LoVo (cell line): ENCODE measurements at regions not wholly inside any gene's neighbourhood (a gene's known extent, or its start where the extent isn't known, plus 50 kb on each side); places are given as distances from the start of the nearest gene placed in this dataset.

Experiments
- DNase-seq: peaks from one replicate; pipeline ENCODE4 v3.0.0-alpha.2; 2016; ENCODE audit warnings: low spot score

DNA sequence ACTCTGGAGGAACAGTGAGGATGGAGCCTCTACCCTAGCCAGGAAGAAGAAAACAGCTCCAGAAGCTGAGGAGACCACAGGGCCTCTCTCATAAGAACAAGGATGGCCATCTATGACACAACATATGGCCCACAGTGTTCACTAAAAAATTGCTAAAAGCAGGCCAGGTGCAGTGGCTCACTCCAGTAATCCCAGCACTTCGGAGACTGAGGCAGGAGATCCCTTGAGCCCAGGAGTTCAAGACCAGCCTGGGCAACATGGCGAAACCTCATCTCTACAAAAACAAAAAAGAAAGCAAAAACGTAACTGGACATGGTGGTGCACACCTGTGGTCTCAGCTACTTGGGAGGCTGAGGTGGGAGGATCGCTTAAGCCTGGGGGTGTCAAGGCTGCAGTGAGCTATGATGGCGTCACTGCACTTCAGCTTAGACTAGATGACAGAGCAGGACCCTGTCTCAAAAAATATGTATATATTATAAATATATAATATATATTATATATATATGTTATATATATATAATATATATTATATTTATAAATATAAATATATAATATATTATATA is 103.1 kb downstream of the TOMM20 start:
- DNase-seq, result no peak

DNA sequence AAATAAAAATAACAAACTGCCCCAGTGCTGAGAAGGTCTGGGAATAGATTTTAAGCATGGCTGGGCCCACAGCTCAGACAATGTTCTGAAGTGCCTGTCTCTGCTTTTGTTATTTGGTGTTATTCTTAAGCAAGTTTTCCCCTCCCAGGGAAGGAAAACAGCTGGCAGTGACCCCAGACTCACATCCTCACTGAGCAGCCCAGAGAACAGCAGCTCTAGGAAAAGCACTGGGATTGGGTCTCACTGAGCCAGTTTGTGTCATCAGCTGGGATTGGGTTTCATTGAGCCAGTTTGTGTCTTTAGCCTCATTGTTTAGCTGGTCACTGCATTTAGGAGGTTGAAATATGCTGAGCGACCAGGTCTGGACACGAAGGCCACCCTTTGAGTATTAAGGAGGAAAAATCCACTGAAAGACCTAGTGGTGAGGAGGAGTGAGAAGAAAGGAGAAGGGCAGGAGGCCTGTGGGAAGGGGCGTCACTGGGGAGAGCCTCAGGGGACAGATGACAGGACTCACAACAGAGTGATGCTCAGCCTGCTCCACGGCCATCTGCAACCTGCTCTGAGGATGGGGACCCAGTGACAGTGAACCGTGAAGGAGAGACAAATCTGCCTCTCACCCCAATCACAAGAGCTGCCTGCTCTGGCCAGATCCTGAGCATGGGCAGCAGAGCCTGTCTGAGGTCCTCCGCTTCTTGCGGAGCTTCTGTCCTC is 103.8 kb downstream of the TOMM20 start:
- DNase-seq, result no peak

DNA sequence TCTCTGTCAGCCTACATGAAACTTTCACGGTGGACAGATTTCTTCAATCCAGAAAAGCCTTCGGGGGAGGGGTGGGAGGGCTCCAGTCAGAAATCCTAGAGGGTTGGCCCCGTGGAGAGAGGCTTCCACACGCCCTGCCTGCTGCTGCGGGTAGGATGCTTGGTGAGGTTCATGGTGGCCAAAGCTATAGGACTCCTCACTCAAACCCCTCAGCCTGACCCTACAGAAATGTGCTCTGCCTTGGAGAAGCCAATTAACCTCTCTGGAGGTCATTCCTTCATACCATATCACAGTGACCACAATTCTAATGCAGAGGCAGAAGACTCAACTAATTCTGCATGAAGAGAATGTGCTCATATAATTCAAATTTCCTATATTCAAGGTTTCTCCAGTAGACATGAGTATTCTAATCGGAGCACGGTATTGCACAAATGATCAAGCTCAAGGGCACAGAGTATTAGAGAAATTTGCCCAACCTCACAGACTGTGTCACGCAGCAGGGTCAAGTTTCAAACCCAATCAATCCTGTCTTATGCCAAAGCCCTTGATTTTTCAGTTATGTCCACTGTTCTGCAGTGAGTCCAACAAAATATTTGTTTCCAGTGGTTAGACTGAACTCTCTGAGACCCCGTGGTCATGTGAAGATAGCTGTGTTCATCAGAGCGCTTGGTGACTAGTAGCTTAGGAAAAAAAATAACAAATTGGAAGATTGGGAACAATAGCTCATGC is 104.8 kb downstream of the TOMM20 start:
- no peak for DNase-seq

DNA sequence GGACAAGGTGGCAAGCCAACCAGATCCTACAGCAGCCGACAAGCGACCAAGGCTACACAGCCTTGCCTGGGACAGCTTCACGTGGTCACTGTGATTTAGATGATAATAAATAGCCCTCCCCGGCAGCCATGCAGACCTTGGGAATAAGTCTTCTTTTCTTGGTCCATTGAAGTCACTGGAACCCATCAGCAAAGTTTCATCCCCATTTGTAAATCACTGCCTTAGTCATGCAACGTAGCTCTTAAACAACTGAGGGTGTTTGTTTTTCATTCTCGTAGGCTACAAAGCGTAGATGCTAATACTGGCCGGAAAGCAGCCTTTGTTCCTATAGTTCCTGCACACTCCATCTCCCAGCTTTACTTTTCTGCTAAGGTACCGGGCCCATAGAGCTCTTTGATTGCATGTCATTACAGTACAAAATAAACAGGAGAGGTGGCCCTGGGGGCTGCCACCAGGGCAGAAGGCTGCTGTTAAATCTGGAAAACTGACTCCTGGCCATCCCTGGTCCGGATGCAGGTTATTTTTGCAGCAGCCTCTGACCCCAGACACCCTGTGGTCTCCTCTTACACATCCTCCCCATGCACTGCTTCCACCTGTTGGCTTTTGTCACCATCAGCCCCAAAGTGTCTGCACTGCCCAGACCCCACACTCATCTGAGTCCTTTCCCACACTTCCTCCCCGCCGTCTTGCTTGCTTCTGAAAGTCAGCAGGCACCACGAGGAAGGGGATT is 105.5 kb downstream of the TOMM20 start:
- no peak for DNase-seq

DNA sequence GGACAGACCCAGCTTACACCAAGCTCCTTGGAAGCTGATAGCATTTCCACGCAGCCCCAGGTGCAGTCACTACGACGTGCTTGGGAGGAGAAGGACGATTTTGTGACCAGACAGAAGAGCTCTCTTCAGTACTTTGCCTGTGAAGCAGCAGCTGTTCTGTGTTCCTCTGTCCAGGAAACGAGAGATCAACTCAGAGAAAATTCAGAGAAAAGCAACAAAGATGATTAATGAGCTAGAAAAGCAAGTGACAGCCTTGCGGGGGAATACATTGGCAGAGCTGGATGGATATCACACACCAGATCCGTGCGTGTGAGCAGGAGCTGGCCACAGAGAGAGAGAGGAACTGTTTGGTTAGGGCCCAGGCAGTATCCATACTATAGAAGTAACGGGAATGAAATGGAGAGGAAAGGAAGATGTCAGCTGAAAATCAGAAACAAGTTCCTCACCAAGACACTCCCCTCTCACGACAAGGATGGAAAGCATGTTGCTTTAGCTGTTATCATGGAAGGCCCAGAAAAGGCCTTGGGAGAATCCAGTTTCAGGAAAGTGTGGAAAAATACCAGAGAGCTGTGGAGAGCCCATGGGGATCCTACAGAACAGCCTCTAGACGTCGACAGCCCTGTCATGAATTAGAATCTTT is 106.2 kb downstream of the TOMM20 start:
- no peak for DNase-seq

DNA sequence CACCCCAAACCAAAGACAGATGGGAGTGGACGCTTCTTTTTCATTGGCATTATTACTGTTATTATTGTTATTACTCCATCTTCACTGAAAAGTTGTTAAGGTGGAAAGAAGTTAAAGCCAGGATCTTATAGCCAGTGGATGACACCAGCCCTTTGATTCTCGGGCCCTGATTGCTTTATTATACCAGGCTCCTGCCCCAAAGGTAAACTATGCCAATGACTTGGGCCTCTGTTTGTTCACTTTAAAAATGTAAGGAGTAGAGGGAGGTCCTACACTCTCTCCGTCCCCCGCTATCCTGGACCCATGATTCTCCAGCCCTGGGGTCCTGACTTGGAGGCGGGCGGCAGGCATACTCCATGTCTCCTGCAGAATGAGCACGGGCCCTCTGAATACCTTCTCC is 106.8 kb downstream of the TOMM20 start:
- no peak for DNase-seq

DNA sequence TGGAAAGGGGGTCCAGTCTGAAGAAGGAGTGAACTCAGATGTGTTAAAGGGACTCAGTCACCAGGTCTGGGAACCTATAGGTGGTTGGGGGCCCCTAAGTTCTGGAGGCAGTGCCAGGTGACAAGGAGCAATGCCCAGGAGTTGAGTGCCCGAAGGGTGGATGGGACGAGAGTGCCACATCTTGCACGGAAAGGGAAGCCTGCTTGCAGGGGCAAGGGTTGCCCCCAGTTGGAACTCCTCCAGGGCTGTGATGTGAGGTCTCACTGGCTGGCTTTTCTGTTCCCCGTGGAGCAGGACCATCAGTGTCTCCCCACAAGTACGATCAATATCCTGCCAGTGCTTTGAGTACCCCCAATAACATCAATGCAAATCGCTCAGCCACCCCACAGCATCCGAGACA is 107.3 kb downstream of the TOMM20 start:
- DNase-seq, result no peak

DNA sequence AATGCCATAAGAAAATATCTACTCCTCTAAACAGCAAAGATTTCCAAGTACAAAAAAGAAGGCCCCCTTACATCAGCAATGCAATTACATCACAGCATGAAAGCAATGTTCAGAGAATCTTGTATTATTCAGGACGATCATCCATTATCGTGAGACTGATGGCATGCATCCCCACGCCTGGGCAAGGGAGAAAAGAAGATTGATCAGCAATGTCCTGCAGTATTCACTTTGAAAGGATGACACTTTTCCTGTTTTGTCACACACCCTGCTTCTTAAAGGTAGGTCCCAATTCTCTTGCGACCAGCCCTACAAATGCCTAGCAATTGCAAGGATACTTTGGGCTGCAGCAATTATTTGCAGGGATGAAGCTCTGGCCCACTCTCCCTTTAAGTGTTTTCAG is 108.7 kb downstream of the TOMM20 start:
- DNase-seq, result no peak

DNA sequence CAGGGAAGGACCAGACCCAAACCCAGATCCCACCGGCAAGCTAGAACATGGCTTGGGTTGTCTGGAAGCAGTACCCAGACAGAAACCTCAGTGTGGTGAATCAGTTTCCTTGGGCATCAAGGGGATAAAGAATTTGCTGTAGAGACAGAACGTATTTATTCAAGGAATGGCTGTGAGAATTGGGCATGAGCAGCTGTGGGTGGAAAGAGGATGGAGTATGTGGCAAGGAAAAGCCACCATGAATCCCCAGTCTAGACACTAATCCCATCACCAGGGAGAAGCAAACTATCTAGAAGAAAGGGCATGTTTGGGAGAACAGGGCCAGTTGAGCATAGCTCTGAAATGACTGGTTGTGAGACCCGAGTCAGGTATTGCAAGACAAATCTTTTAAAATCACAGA is 109.2 kb downstream of the TOMM20 start:
- DNase-seq, result no peak

DNA sequence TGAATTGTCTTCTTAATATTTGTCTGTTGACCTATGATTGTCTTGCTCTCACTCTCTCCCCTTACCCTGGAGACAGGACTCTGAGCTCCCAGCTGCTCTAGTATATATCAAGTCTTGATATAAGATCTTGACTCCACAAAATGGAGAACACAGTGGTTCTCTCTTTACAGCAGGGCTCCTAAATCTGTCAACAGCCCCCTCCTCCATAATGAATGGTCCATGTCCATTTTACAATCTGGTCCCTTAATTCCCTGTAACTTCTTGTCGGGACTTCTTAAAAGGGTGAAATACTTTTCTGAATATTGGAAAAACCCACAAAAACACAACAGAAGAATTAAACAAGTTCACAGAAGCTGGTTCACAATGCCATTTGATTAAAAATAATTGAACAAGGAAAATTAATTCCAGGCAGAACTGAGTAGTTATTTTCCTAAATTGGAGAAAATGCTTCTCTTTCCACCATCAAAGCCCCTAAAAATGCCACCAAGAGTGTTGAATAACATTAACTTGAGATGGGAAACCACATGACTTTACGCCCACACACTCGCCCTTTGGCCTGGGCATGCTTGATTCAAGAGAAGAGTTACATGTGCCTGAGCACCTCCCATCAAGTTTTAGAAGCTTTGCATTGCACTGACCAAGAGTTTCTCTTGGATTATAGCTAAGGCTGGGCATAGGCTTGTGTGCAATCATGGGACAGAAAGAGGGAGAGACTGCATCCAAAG is 109.8 kb downstream of the TOMM20 start:
- DNase-seq, result no peak

DNA sequence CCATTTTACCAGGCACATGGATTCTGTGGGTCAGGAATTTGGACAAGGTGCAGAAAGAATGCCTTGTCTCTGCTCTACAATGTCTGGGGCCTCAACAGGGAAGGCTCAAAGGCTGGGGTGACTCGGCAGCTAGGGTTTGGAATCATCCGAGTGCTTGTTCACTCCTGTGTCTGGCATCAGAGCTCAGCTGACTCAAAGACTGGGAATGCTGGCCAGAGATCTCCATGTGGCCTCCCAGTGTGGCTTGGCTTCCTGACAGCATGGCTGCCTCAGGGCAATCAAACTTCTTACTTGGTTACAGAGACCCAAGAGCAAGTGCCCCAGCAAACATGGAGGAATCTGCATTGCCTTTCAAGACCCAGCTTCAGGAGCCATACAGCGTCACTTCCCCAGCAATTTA is 110.5 kb downstream of the TOMM20 start:
- DNase-seq, result peak; percentile 43

DNA sequence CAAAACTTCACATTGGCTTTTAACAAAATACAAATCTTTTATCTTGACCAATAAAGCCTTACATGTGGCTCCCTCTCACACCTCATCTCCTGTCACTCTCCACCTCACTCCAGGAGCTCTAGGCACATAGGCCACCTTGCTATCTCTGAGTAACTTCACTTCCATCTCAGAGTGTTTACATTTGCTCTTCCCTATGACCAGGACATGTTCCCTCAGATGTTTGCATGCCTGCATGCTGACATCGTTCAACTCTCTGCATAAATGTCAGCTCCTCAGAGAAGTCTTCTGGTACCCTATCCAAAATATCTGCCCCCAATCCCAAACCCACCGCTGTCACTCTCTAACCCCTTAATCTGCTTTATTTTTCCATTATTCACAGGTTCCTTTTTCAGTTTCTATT is 110.9 kb downstream of the TOMM20 start:
- DNase-seq, result no peak

DNA sequence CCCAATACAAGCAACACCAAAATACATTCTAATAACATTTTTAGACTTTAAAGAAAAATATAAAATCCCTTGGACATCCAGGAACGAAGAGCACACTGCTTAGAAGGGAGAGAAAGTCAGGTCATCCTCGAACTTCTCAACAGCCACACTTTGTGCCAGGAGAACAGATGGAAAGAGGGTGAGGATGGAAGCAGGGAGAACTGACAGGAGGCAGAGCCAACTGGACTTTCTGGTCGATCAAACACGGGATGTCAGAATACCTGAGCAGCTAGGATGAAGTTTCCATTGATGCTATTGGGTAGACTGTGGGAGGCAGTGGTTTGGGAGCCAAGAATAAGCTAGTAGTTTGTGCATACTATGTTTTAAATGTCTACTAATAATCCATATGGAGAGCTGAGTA is 111.4 kb downstream of the TOMM20 start:
- DNase-seq, result no peak

DNA sequence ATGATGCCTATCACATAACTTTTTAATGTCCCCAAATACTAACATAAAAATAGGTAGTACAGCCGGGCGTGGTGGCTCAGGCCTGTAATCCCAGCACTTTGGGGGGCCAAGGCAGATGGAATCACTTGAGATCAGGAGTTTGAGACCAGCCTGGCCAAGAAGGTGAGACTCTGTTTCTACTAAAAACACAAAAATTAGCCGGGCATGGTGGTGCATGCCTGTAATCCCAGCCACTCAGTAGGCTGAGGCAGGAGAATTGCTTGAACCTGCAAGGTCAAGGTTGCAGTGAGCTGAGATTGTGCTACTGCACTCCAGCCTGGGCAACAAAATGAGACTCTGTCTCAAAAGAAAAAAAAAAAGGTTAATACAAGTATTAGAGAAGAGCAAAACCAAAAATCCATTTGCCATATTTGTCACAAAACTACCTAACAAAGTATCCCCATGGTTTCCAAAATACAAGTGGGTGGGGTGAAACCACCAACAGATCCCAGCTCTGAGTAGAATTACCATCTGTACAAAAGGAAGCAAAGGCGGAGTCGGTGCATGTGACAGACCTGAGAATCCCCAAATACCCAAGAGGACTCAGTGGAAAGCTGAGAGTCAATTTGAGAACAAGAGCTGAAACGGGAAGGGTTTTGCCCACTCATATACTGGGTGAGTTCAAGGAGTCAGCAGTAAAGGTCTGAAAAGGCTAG is 113.2 kb downstream of the TOMM20 start:
- no peak for DNase-seq

DNA sequence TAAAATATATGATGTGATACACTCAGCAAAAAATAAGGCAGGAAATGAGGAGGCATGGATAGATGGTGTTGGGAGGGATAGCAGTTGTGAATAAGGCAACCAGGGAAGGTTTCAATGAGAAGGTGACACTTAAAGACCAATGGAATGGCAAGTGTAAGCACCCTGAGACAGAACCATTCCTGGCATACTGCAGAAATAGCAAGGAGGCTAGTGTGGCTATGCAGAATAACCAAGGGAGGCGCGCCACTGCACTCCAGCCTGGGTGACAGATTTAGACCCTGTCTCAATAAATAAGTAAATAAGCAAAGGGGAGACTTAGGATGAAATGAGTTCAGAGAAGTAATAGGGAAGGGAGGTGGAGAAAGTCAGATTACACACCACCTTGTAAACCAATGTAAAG is 113.9 kb downstream of the TOMM20 start:
- DNase-seq, result no peak

DNA sequence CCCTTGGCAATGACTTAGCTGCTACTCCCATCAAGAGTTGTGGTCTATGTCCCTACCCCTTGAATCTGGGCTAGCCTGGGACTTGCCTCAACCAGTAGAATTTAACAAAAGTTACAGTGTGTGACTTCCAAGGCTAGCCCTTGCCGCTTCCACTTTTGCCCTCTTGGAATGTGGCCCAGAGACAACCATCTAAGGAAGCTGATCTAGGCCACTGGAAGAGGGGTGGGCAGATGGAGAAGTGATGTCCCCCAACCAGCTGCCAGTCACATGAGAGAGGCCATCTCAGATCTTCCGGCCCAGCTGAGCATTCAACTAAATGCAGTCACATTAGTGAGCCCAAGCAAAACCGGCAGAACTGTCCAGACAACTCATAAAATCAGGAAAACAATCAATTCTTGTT is 115.1 kb downstream of the TOMM20 start:
- no peak for DNase-seq

DNA sequence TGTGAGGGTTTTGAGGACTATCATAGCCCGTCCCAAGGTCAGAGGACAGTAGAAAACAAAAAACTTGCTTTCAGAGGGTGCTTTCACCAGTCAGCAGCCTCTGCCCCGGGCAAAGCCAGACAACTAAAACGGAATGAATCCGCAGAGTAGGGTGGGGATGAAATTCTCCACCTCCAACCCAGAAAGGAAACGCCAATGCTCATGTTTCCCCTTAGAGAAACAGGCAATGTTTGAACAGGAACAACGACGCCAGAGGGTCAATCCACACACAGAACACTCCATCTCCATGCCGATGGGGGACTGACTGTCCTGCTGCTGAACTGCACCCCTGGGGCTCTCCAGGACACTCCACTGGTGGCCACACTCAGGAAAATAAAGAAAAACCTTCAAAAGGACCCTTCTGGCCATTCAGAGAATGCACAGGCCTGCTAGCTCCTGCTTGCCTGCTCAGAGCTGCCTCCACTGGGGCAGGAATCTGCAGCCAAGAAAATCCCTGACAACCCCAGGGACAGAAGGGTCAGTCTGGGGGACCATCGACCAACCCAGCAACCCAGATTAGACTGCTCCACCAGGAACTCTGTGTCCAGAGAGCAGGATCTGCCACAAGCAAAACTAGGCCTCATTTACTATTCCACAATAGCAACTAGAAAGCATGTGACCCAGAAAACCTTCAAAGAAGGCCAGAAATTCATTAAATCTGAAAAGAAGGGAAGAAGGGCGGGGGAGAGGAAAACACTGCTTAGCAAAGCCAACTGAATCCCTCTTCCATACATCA is 116.0 kb downstream of the TOMM20 start:
- no peak for DNase-seq

DNA sequence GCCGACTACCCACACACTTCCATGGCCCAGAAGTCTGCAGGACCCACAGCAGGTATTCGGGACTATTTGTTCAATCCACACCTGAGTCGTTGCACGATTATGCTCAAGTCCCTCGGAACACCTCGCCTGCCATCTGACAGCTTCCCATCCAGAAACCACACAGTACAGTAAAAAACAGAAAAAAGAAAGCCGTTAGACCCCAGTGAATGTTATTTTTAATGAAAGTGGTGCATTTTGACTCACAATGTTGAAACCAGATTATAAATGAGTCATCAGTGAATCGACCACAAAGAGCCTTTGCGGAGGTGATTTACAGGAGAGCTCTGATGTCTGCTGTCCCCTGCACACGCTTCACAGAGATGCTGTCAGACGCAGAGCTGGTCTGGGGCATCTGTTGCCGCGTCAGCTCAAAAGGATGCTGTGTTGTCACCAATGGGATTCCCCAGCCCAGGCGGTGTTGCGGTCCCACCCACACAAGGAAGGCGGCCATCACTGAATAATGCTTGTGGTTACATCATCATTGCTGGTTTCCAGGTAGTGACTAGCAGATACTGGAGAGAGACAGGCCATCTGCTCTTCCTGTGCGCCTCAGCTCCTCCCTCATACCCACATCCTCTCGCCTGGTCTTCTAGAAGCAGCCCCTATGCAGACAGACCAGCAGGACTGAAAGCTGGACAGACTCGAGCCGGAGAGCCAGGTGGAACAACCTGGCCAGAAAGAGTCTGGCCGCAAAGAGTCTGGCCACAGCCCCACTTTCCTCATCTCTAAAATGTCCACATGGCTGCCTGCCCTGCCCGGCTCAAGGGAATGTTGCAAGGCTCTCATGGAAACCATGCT is 116.8 kb downstream of the TOMM20 start:
- peak; percentile 78 for DNase-seq

DNA sequence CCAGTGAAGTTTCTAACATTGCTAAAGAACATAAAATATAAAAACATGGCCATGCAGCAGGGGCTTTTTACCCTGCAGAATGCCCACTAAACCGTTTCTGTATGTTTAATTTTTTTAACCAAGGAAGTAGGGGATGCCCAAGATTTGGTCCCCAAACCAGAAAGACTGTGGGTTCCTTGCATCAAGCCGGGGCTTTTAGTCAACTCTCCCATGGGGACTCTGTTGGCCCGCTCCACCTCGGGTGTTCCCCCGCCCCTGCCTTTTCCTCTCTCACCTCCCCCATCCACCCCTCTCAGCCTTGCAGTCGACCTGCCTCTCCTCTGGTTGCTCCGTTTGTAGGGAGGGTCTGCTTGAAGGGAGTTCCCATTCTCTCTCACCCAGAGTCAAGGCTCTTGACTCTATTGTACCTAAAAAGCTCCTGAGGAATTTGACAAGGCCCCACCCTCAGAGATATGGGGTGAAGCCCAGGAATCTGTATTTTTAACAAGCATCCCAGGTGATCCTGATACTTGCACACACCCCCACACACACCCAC is 117.5 kb downstream of the TOMM20 start:
- DNase-seq, result no peak
